ENCODE measurements at regions not wholly inside any gene's neighbourhood (a gene's known extent, or its start where the extent isn't known, plus 50 kb on each side); places are given as distances from the start of the nearest gene placed in this dataset.

- TF ChIP-seq ZNF30 (CRISPR knock-in tag; IDR thresholded peaks at IDR 0.05), result no peak
- TF ChIP-seq ZNF335 (CRISPR knock-in tag; IDR thresholded peaks at IDR 0.05), result no peak
- TF ChIP-seq, protein P1, sequence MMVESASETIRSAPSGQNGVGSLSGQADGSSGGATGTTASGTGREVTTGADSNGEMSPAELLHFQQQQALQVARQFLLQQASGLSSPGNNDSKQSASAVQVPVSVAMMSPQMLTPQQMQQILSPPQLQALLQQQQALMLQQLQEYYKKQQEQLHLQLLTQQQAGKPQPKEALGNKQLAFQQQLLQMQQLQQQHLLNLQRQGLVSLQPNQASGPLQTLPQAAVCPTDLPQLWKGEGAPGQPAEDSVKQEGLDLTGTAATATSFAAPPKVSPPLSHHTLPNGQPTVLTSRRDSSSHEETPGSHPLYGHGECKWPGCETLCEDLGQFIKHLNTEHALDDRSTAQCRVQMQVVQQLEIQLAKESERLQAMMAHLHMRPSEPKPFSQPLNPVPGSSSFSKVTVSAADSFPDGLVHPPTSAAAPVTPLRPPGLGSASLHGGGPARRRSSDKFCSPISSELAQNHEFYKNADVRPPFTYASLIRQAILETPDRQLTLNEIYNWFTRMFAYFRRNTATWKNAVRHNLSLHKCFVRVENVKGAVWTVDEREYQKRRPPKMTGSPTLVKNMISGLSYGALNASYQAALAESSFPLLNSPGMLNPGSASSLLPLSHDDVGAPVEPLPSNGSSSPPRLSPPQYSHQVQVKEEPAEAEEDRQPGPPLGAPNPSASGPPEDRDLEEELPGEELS (CRISPR knock-in tag; IDR thresholded peaks at IDR 0.05), result no peak
- no peak for TF ChIP-seq ZNF234 (CRISPR knock-in tag; conservative IDR thresholded peaks at IDR 0.05)
Observed at GRCh38 chr7:12054830-12055229, 156.3 kb upstream of the TMEM106B start (continued).

DNA sequence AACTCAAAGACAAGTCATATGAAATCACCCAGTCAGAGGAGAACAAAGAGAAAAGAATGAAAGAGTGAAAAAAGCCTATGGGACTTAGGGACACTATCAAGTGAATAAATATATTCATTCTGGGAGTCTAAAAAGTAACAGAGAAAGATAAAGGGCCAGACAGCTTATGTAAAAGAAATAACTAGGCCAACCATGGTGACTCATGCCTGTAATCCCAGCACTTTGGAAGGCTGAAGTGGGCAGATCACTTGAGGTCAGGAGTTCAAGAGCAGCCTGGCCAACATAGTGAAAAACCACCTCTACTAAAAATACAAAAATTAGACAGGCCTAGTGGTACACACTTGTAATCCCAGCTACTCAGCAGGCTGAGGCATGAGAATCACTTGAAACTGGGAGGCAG lies 154.7 kb upstream of the TMEM106B start:
- POLR2A ChIA-PET, result no interaction called here
- H3K9ac ChIP-seq (ENCODE audit: insufficient read depth, low read depth, low read length), result no peak overlapping the region
- H3K36me3 ChIP-seq (replicated peaks in 1 of 2; ENCODE audit: control insufficient read depth in 1 of 2, insufficient read depth in 2 of 2, low read length in 2 of 2), result no peaks in the 10 kb centered on the region
- H3K27ac ChIP-seq (ENCODE audit: extremely low read length, insufficient read depth, low read length), result no peak overlapping the region
- peaks cover 42% of the 10 kb centered on the region for H3K9me3 ChIP-seq (ENCODE audit: low read length)
- H3K27me3 ChIP-seq (ENCODE audit: control insufficient read depth in 1 of 2, insufficient read depth in 2 of 2, low read length in 2 of 2), result no peaks in the 10 kb centered on the region
- in situ Hi-C loops (cut with HindIII; ENCODE audit: extremely low pct_ligation_motif_present, low pct_unique_long_range_greater_than_20kb), result no loop called here
- H3K4me2 ChIP-seq (ENCODE audit: low read depth, low read length), result no peak overlapping the region
- ATAC-seq (no peak), DNase-seq (ENCODE audit: low spot score) (no peak), FAIRE-seq (no peak)
- CTCF ChIA-PET (ENCODE audit: low intra/inter-chr PET ratio, low total read pairs), result no interaction called here
- H3K4me3 ChIP-seq (replicated peaks in 1 of 3; ENCODE audit: insufficient read depth in 1 of 3, low read depth in 2 of 3, low read length in 3 of 3), result no peak overlapping the region
- intact Hi-C loops (cut with micrococcal nuclease; ENCODE audit: unreplicated experiment), result no loop called here
- H3K4me1 ChIP-seq (ENCODE audit: insufficient read depth, low read length), result no peaks in the 10 kb centered on the region
- no peak overlapping the region for H2AFZ ChIP-seq (ENCODE audit: low read length)
- no TSS peak for BruUV-seq (replicated peaks)
- H4K20me1 ChIP-seq (ENCODE audit: insufficient read depth, low read length), result no peaks in the 10 kb centered on the region
- H3K79me2 ChIP-seq (ENCODE audit: insufficient read depth, low read length), result no peaks in the 10 kb centered on the region
- TF ChIP-seq KLF12 (CRISPR knock-in tag; IDR thresholded peaks at IDR 0.05; ENCODE audit: borderline replicate concordance) (no peak), CAMTA2 (CRISPR knock-in tag; IDR thresholded peaks at IDR 0.05; ENCODE audit: borderline replicate concordance) (no peak), ZMYM2 (CRISPR knock-in tag; IDR thresholded peaks at IDR 0.05) (no peak), ZKSCAN8 (CRISPR knock-in tag; IDR thresholded peaks at IDR 0.05; ENCODE audit: borderline replicate concordance) (no peak), AHR (CRISPR knock-in tag; IDR thresholded peaks at IDR 0.05) (no peak), POLR2AphosphoS5 (IDR thresholded peaks at IDR 0.05; ENCODE audit: low read depth, low read length) (no peak), ZNF138 (CRISPR knock-in tag; IDR thresholded peaks at IDR 0.05; ENCODE audit: low read depth) (no peak), BRD4 (CRISPR knock-in tag; IDR thresholded peaks at IDR 0.05) (no peak), GLI4 (CRISPR knock-in tag; IDR thresholded peaks at IDR 0.05; ENCODE audit: borderline replicate concordance) (no peak), SP4 (CRISPR knock-in tag; IDR thresholded peaks at IDR 0.05) (no peak), GATA4 (IDR thresholded peaks at IDR 0.05; ENCODE audit: borderline replicate concordance, low read depth) (no peak), ZNF354B (CRISPR knock-in tag; IDR thresholded peaks at IDR 0.05) (no peak), ZNF747 (CRISPR knock-in tag; IDR thresholded peaks at IDR 0.05; ENCODE audit: borderline replicate concordance) (no peak), NR2F6 (IDR thresholded peaks at IDR 0.05) (no peak), NR2F6 (CRISPR knock-in tag; IDR thresholded peaks at IDR 0.05) (no peak)
- TF ChIP-seq, protein P2, sequence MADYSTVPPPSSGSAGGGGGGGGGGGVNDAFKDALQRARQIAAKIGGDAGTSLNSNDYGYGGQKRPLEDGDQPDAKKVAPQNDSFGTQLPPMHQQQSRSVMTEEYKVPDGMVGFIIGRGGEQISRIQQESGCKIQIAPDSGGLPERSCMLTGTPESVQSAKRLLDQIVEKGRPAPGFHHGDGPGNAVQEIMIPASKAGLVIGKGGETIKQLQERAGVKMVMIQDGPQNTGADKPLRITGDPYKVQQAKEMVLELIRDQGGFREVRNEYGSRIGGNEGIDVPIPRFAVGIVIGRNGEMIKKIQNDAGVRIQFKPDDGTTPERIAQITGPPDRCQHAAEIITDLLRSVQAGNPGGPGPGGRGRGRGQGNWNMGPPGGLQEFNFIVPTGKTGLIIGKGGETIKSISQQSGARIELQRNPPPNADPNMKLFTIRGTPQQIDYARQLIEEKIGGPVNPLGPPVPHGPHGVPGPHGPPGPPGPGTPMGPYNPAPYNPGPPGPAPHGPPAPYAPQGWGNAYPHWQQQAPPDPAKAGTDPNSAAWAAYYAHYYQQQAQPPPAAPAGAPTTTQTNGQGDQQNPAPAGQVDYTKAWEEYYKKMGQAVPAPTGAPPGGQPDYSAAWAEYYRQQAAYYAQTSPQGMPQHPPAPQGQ (CRISPR knock-in tag; IDR thresholded peaks at IDR 0.05; ENCODE audit: borderline replicate concordance), result no peak
- TF ChIP-seq, protein P3, sequence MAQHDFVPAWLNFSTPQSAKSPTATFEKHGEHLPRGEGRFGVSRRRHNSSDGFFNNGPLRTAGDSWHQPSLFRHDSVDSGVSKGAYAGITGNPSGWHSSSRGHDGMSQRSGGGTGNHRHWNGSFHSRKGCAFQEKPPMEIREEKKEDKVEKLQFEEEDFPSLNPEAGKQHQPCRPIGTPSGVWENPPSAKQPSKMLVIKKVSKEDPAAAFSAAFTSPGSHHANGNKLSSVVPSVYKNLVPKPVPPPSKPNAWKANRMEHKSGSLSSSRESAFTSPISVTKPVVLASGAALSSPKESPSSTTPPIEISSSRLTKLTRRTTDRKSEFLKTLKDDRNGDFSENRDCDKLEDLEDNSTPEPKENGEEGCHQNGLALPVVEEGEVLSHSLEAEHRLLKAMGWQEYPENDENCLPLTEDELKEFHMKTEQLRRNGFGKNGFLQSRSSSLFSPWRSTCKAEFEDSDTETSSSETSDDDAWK (CRISPR knock-in tag; IDR thresholded peaks at IDR 0.05), result no peak

All from HepG2 (cell line).